Heart right ventricle (tissue), 16 donors: ENCODE measurements at regions not wholly inside any gene's neighbourhood (a gene's known extent, or its start where the extent isn't known, plus 50 kb on each side); places are given as distances from the start of the nearest gene placed in this dataset.

Experiments used
- ATAC-seq, 8 donors: fragments of 200-7000 bp; cut with Tn5 transposase; one replicate each; pipeline ENCODE4 v1.9.1; 2020; ENCODE audit warnings: mild to moderate bottlenecking in 8 of 8, moderate library complexity in 8 of 8, moderate number of reproducible peaks in 1 of 8
- DNase-seq, 2 donors: peaks; one replicate each; pipeline ENCODE4 v3.0.0-alpha.2; 2020
- H3K27ac ChIP-seq, 10 donors: fragments of 200-600 bp; sonication (generic) in 2 of 10; one replicate each; pipeline versions ENCODE4 v1.5.0 to v1.8.0; 2020 to 2022; ENCODE audit warnings: mild to moderate bottlenecking in 3 of 10
- H3K27me3 ChIP-seq, 7 donors: fragments of 200-600 bp; one replicate each; pipeline ENCODE4 v1.8.0; 2021 to 2022; ENCODE audit warnings: mild to moderate bottlenecking in 2 of 7
- H3K36me3 ChIP-seq, 9 donors: fragments of 200-600 bp; sonication (generic) in 1 of 9; one replicate each; pipeline versions ENCODE4 v1.5.0 to v1.8.0; 2020 to 2022; ENCODE audit warnings: mild to moderate bottlenecking in 2 of 9
- H3K4me1 ChIP-seq, 9 donors: fragments of 200-600 bp; sonication (generic) in 1 of 9; one replicate each; pipeline versions ENCODE4 v1.5.0 to v1.8.0; 2020 to 2022; ENCODE audit warnings: mild to moderate bottlenecking in 4 of 9
- H3K4me3 ChIP-seq, 10 donors: fragments of 200-600 bp; sonication (generic) in 2 of 10; one replicate each; pipeline versions ENCODE4 v1.5.0 to v1.8.0; 2020 to 2022; ENCODE audit warnings: mild to moderate bottlenecking in 7 of 10, moderate library complexity in 2 of 10
- H3K9me3 ChIP-seq, 11 donors: fragments of 200-600 bp in 10 of 11; sonication (generic) in 2 of 11; one replicate each; pipeline versions ENCODE4 v1.5.0 to v1.8.0; 2013 to 2022; ENCODE audit warnings: mild to moderate bottlenecking in 2 of 11, control low read depth in 1 of 11, moderate library complexity in 1 of 11
- whole genome bisulfite sequencing, 2 donors: extraction: QIAGEN DNeasy Blood & Tissue Kit; methylation state at CpG; one replicate each; pipeline ENCODE4 v1.1.7; 2013; ENCODE audit warnings: inconsistent platforms in 1 of 2; 5-methylcytosine and 5-hydroxymethylcytosine counted together
- intact Hi-C, 10 donors: fragments of 100-400 bp; cut with DNase I; formaldehyde crosslinking; loops; one replicate each; pipeline versions ENCODE4 v1.11.1 to v1.14.2; 2022
- TF ChIP-seq, protein P1 (sequence below), 9 donors: fragments of 200-600 bp; sonication (generic) in 2 of 9; IDR thresholded peaks; one replicate each; pipeline versions ENCODE4 v1.5.0 to v1.8.0; 2021 to 2022; ENCODE audit warnings: antibody characterized with exemption in 9 of 9, mild to moderate bottlenecking in 5 of 9, moderate library complexity in 1 of 9
- donor health status: Arrhythmogenic right ventricular cardiomyopathy.
- donor health status: ischemic (EF 13 %, LVEDD 7.1; RV severe dilation, severe dysfunction).
- donor health status: healthy with polysubstance abuse.
- donor health status: DM: no; HTN: yes; CAD: no.
- donor health status: DM: no; HTN: no; CAD: no.
- donor health status: ischemic (EF 25% LVEDD 6.9; RV normal size, moderate dysfunction).
- donor health status: ischemic (EF 25% LVEDD 5.7; RV mildly dilated, moderate dysfunction).
- donor health status: healthy.
- donor health status: DM: yes; HTN: yes; CAD: no.
- donor health status: Ischemic cardiomyopathy.
- donor health status: ischemic (EF 35%, LVEDD 5.7; RV mildly dilated, moderate dysfunction).
- donor health status: nonischemic (EF 11% LVEDD 7.7; RV severe dilation, severe dysfunction).
- donor health status: DM: yes; HTN: yes; CAD: no.
- donor health status: PGD.
- donor health status: ischemic (EF 29% LVEDD 5.4; RV normal size, mild dysfunction).
- donor health status: nonischemic (EF 23%, LVEDD 6.1; RV moderate dilation, normal function).

DNA sequence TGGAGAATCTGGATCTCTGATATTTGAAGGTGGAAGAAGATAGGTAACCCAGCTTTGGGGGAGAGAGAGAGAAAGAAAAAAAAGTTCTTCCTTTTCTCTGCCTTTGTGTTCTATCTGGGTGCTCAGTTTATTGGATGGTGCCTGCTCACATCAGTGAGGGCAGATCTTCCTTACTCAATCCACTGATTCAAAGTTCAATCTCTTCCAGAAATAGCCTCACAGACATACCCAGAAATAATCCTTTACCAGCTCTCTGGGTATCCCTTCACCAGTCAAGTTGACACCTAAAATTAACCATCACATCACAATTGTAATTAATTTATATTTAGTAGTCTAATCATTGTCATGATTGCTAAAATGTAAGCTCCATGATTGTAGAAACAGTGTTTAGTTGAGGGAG is 189.1 kb downstream of the EPM2A start:
- DNase-seq (no peak), ATAC-seq (peak in 4 of 8 donors; percentile 31 to 76 (median 69))
- Histone ChIP-seq H3K9me3 (no peaks in the 10 kb centered on the region), H3K27me3 (no peaks in the 10 kb centered on the region), H3K36me3 (no peaks in the 10 kb centered on the region), H3K4me1 (peaks cover 0 to 13% (median 0%) of the 10 kb centered on the region in 9 donors), H3K4me3 (no peak overlapping the region), H3K27ac (no peak overlapping the region)
- TF ChIP-seq, protein P1, sequence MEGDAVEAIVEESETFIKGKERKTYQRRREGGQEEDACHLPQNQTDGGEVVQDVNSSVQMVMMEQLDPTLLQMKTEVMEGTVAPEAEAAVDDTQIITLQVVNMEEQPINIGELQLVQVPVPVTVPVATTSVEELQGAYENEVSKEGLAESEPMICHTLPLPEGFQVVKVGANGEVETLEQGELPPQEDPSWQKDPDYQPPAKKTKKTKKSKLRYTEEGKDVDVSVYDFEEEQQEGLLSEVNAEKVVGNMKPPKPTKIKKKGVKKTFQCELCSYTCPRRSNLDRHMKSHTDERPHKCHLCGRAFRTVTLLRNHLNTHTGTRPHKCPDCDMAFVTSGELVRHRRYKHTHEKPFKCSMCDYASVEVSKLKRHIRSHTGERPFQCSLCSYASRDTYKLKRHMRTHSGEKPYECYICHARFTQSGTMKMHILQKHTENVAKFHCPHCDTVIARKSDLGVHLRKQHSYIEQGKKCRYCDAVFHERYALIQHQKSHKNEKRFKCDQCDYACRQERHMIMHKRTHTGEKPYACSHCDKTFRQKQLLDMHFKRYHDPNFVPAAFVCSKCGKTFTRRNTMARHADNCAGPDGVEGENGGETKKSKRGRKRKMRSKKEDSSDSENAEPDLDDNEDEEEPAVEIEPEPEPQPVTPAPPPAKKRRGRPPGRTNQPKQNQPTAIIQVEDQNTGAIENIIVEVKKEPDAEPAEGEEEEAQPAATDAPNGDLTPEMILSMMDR (IDR thresholded peaks at IDR 0.05): no peak
- intact Hi-C loops: no loop called here

DNA sequence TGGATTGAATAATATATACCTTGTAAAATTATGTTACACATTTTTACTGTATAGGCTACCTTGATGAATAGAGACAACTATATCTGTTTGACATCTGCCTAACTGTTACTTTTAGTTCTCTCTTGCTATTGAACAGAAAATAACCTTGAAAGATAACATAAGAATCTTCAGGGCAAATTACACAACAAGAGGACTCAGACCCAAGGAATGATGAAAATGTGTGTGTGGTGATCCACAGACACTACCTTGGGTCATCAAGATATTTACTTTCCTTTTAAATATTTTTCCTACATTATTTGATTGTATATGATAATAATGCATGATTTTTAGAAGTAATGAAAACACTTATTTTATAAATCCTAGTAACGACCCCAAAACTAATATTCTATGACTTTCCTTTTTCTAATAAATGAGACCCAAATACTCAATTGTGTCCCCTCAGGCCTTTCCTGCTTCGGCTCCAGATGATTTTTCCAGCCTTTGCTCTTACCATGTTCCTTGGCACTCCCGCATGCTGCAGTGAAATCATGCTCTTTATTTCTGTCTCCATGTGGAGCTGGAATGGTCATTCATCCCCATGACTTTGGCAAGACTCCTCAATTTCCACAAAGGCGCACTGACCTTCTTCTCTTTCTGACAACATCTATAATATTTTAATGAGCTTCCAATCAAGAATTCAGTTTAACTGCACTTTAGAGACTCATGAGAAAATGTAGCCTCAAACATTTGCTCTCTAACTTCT is 187.6 kb downstream of the EPM2A start:
- Histone ChIP-seq H3K27me3 (no peaks in the 10 kb centered on the region), H3K9me3 (no peaks in the 10 kb centered on the region), H3K36me3 (no peaks in the 10 kb centered on the region), H3K4me1 (peaks cover 0 to 13% (median 0%) of the 10 kb centered on the region in 9 donors), H3K4me3 (no peak overlapping the region), H3K27ac (no peak overlapping the region)
- 59 to 67% methylated on average over 4 of the region's 4 CpGs for WGBS, 2 donors
- ATAC-seq (peak in 3 of 8 donors; percentile 29 to 63 (median 54)), DNase-seq (peak in 1 of 2 donors; percentile 12)
- intact Hi-C loops: no loop called here
- TF ChIP-seq, protein P1 (IDR thresholded peaks at IDR 0.05): no peak

DNA sequence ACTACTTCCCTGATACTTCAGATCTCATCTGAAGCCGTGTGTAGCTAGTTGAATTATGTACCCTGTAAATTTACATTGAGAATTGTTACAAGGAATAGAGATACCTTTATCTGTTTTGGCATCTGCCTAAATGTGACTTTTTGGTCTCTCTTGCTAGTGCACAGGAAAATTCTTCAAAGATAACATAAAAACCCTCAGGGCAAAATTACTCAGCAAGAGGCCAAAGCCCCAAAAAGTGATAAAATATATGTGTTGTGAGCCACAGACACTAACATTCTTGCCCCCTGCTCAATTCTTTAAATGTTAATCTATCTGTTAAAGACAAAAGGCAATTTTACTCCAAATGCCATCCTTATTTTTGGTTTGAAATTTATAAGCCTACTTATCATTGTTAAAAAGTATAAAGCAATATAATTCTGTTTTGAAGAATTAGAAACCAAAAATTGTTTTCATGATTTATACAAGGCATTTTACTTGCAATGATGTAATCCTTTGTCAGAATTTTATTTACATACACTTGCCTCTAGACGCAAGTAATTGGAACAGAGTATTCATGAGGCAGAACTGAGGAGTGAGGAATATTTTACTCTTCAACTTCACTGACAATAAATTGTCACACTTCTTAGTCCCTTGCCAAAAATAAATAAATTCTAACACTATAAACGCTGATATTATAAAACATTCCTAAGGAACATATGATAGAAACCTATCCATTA is 186.2 kb downstream of the EPM2A start:
- no peaks in the 10 kb centered on the region for H3K36me3 ChIP-seq
- intact Hi-C loops: no loop called here
- H3K4me3 ChIP-seq: no peak overlapping the region
- no peaks in the 10 kb centered on the region for H3K27me3 ChIP-seq
- TF ChIP-seq, protein P1 (IDR thresholded peaks at IDR 0.05): no peak
- no peak overlapping the region for H3K27ac ChIP-seq
- ATAC-seq (no peak), DNase-seq (no peak)
- 63 to 75% methylated on average over 3 of the region's 3 CpGs for WGBS, 2 donors
- no peaks in the 10 kb centered on the region for H3K9me3 ChIP-seq
- peaks cover 0 to 13% (median 0%) of the 10 kb centered on the region in 9 donors for H3K4me1 ChIP-seq

DNA sequence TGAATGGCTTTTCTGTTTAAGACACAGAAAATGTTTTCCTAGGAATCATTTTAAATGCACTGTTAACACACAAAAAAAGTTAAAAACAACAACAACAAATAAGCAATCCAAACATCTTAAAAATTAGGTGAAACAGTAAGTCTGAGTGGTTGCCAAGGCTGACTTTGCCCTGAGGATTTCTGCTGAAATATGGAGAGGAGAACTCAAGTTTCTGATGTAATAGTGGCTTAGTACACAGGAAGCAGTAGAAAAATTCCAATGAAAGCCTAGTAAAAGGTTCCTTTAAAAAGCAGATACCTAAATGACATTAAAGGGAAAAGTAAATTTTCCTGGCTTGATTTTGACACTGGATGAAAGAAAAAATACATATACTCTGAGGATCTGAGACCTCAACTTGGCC is 184.2 kb downstream of the EPM2A start:
- Histone ChIP-seq H3K4me3 (no peak overlapping the region), H3K36me3 (no peaks in the 10 kb centered on the region), H3K4me1 (peaks cover 0 to 13% (median 0%) of the 10 kb centered on the region in 9 donors), H3K9me3 (no peaks in the 10 kb centered on the region), H3K27ac (no peak overlapping the region), H3K27me3 (no peaks in the 10 kb centered on the region)
- intact Hi-C loops: no loop called here
- TF ChIP-seq, protein P1 (IDR thresholded peaks at IDR 0.05): no peak
- ATAC-seq: no peak
- no peak for DNase-seq
